Kidney (tissue), 13 donors: ENCODE measurements at regions not wholly inside any gene's neighbourhood (a gene's known extent, or its start where the extent isn't known, plus 50 kb on each side); places are given as distances from the start of the nearest gene placed in this dataset.

ENCODE experiments used
- DNase-seq, 5 donors: peaks; one replicate each; pipeline ENCODE4 v3.0.0-alpha.2; 2013 to 2020
- FAIRE-seq: peaks from 2 replicates; lab custom pipeline; 2012; peaks lifted over from hg19 to GRCh38; lab: Jason Lieb, UNC
- H3K27ac ChIP-seq, 2 donors: one replicate each; pipeline ENCODE4 v1.7.0; 2013; ENCODE audit warnings: low read depth in 2 of 2, low read length in 2 of 2, inconsistent platforms in 1 of 2
- H3K27me3 ChIP-seq: one replicate; pipeline ENCODE4 v1.7.1; 2013; ENCODE audit warnings: low read length, inconsistent platforms; ENCODE audit not compliant: control insufficient read depth, insufficient read depth
- H3K36me3 ChIP-seq, 3 donors: one replicate each; pipeline versions ENCODE4 v1.7.0 to v1.7.1; 2013; ENCODE audit warnings: low read length in 3 of 3, control low read depth in 1 of 3, inconsistent platforms in 1 of 3; ENCODE audit not compliant: insufficient read depth in 3 of 3, control insufficient read depth in 2 of 3
- H3K4me1 ChIP-seq, 3 donors: one replicate each; pipeline versions ENCODE4 v1.7.0 to v1.7.1; 2013; ENCODE audit warnings: low read length in 3 of 3, inconsistent platforms in 1 of 3, low read depth in 1 of 3; ENCODE audit not compliant: control insufficient read depth in 2 of 3, insufficient read depth in 2 of 3
- H3K4me3 ChIP-seq, 3 donors: one replicate each; pipeline versions ENCODE4 v1.7.0 to v1.8.1; 2013; ENCODE audit warnings: low read length in 3 of 3, control low read depth in 1 of 3, inconsistent platforms in 1 of 3
- H3K9ac ChIP-seq, 3 donors: one replicate each; pipeline versions ENCODE4 v1.7.0 to v1.7.1; 2013; ENCODE audit warnings: low read length in 3 of 3, control low read depth in 1 of 3, inconsistent platforms in 1 of 3
- H3K9me3 ChIP-seq, 3 donors: one replicate each; pipeline versions ENCODE4 v1.7.0 to v1.7.1; 2013; ENCODE audit warnings: low read length in 3 of 3, control low read depth in 1 of 3, inconsistent platforms in 1 of 3; ENCODE audit not compliant: control insufficient read depth in 2 of 3, insufficient read depth in 1 of 3
- intact Hi-C: fragments of 100-400 bp; cut with DNase I; formaldehyde crosslinking; loops from one replicate; pipeline ENCODE4 v1.11.1; 2022
- TF ChIP-seq, protein P1 (sequence below): IDR thresholded peaks from 3 replicates; pipeline ENCODE4 v1.5.1; 2012; ENCODE audit warnings: mild to moderate bottlenecking, moderate library complexity, borderline replicate concordance; ENCODE audit not compliant: insufficient read depth; ENCODE audit errors: extremely low read depth
- donor health status: control.
- donor health status: control.
- donor health status: control.
- donor health status: control.
- donor health status: control.
- donor health status: DM: yes; HTN: yes; CAD: no.
- donor health status: Normal renal cell carcinoma (clear cell type).

GRCh38 chr13:63199508-63199907 lies 1783.9 kb upstream of the PCDH20 start:
- no peak for FAIRE-seq
- Histone ChIP-seq H3K9ac (no peak overlapping the region), H3K4me3 (no peak overlapping the region), H3K27me3 (no peaks in the 10 kb centered on the region), H3K27ac (no peak overlapping the region), H3K36me3 (no peaks in the 10 kb centered on the region), H3K9me3 (no peaks in the 10 kb centered on the region), H3K4me1 (no peaks in the 10 kb centered on the region)
- DNase-seq: no peak
- intact Hi-C loops: no loop called here
- TF ChIP-seq, protein P1, sequence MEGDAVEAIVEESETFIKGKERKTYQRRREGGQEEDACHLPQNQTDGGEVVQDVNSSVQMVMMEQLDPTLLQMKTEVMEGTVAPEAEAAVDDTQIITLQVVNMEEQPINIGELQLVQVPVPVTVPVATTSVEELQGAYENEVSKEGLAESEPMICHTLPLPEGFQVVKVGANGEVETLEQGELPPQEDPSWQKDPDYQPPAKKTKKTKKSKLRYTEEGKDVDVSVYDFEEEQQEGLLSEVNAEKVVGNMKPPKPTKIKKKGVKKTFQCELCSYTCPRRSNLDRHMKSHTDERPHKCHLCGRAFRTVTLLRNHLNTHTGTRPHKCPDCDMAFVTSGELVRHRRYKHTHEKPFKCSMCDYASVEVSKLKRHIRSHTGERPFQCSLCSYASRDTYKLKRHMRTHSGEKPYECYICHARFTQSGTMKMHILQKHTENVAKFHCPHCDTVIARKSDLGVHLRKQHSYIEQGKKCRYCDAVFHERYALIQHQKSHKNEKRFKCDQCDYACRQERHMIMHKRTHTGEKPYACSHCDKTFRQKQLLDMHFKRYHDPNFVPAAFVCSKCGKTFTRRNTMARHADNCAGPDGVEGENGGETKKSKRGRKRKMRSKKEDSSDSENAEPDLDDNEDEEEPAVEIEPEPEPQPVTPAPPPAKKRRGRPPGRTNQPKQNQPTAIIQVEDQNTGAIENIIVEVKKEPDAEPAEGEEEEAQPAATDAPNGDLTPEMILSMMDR: no peak

DNA sequence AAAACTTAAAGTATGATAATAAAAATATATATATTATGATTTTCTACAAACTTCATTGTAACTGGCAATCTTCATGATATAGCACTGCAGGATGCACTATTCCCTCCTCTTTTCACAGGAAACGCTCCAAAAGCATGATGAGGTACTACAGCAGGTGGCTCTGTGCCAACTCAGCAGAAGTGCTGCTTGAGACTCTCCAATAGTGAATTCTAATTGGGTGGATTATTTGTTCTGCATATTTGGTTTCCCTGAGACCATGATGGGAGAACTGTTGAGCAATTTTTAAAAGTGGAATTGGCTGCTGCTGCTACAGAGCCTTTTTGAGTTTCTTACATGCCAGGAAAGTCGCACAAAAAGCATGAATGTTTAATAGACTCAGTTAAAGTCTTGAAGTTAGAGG lies 1782.4 kb upstream of the PCDH20 start:
- Histone ChIP-seq H3K36me3 (no peaks in the 10 kb centered on the region), H3K4me1 (no peaks in the 10 kb centered on the region), H3K9me3 (no peaks in the 10 kb centered on the region), H3K4me3 (no peak overlapping the region), H3K27ac (no peak overlapping the region), H3K9ac (no peak overlapping the region), H3K27me3 (no peaks in the 10 kb centered on the region)
- intact Hi-C loops: no loop called here
- TF ChIP-seq, protein P1: no peak
- FAIRE-seq (no peak), DNase-seq (no peak)

DNA sequence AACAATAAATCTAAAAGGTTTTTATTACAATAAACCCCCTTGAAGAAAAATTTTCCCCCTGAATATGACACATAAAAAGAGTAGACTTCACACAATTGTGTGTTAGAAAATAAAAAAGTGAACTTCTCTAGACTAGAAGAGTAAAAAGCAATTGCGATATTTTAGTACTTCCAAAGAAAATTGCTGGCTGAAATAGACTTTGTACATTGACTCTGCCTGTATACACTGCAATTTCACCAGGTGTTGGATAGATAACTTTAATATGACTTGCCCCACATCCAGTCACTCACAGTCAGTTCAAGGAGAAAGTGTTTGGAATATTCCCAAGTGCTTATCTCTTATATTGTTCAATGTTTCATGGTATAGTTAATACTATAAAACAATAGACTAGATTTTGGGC lies 1780.1 kb upstream of the PCDH20 start:
- Histone ChIP-seq H3K36me3 (no peaks in the 10 kb centered on the region), H3K27me3 (no peaks in the 10 kb centered on the region), H3K27ac (no peak overlapping the region), H3K4me1 (no peaks in the 10 kb centered on the region), H3K9me3 (no peaks in the 10 kb centered on the region), H3K4me3 (no peak overlapping the region), H3K9ac (no peak overlapping the region)
- TF ChIP-seq, protein P1: no peak
- no peak for DNase-seq
- intact Hi-C loops: no loop called here
- no peak for FAIRE-seq

DNA sequence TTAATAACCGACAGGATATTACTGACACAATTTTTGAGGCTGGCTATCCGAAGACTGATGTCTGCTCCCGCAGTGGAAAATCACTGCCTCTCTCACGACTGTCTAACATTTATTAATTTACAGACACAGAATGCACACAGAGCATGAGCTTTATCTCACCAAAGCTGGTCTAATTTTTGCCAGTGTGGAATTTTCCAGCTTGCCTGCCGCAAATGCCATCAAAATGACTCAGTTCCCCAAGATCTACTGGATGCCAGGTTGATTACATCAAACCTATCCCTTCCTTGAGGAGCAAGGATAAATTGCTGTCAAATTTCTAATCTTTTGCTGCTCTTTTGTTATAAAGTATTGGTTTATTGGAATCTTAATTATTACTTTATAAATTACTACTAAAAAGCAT lies 1775.1 kb upstream of the PCDH20 start:
- no peaks in the 10 kb centered on the region for H3K4me1 ChIP-seq
- H3K27me3 ChIP-seq: no peaks in the 10 kb centered on the region
- H3K27ac ChIP-seq: no peak overlapping the region
- DNase-seq (no peak), FAIRE-seq (no peak)
- no peak overlapping the region for H3K9ac ChIP-seq
- no peaks in the 10 kb centered on the region for H3K36me3 ChIP-seq
- no peaks in the 10 kb centered on the region for H3K9me3 ChIP-seq
- no peak overlapping the region for H3K4me3 ChIP-seq
- TF ChIP-seq, protein P1: no peak
- intact Hi-C loops: no loop called here
